ENCODE measurements at regions not wholly inside any gene's neighbourhood (a gene's known extent, or its start where the extent isn't known, plus 50 kb on each side); places are given as distances from the start of the nearest gene placed in this dataset.

GRCh38 chr5:57955511-57955910 lies 472.9 kb upstream of the ACTBL2 start:
- ChIA-PET CTCF (interaction anchor here (0.6 kb wide), 1 partner anchor 112 kb away, joined by 3 read pairs; no protein-coding TSS in a partner anchor), POLR2A (no interaction called here)
- Mint-ChIP-seq H3K27me3 (peaks cover 2% of the 10 kb centered on the region), H3K4me1 (ENCODE audit: low read depth) (no peaks in the 10 kb centered on the region), H3K4me3 (no peak overlapping the region), H3K27ac (no peak overlapping the region), H3K9me3 (no peaks in the 10 kb centered on the region), H3K36me3 (ENCODE audit: low read depth) (no peaks in the 10 kb centered on the region)
- TF ChIP-seq CTCF (IDR thresholded peaks at IDR 0.05) = no peak
- ATAC-seq (no peak), DNase-seq (no peak)
- intact Hi-C loops (cut with micrococcal nuclease) = no loop called here

- POLR2A ChIA-PET = no interaction called here
- Mint-ChIP-seq H3K9me3 (no peaks in the 10 kb centered on the region), H3K36me3 (ENCODE audit: low read depth) (no peaks in the 10 kb centered on the region), H3K4me3 (no peak overlapping the region), H3K27ac (no peak overlapping the region), H3K27me3 (peaks cover 3% of the 10 kb centered on the region), H3K4me1 (ENCODE audit: low read depth) (no peaks in the 10 kb centered on the region)
- DNase-seq (no peak), ATAC-seq (no peak)
- intact Hi-C loops (cut with micrococcal nuclease) = no loop called here
- no peak for TF ChIP-seq CTCF (IDR thresholded peaks at IDR 0.05)
- CTCF ChIA-PET = no interaction called here
Observed at GRCh38 chr5:57953792-57954191, 471.2 kb upstream of the ACTBL2 start.

DNA sequence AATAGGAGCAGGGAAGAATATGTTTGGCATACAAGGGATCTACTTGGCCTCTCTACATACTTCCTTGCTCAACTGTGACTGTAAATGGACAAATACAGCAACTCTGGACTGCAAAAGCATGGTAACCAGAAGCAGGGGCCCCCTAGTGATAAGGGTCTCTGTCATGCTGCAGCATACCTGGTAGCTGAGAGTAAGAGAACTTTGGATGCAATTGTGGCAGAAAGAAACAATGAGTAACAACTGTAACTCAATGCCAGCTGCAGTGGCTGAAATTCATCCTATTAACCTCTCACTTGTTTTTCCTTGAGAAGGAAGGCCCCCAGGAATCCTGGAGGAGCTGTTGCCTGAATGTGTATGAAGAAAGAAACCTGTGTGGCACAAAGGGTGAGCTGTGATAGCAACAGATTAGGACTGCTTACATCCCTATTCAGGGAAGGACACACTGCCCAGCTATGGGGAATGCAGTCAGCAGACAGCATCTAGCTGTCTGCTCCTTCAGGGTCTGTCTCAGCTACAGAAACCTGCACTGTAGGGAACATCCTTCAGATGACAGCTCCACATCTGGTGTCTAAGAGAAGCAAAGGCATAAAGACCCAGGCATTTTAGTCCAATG lies 468.1 kb upstream of the ACTBL2 start:
- no peaks in the 10 kb centered on the region for H3K36me3 Mint-ChIP-seq (ENCODE audit: low read depth)
- ChIA-PET CTCF (interaction anchor here (1.8 kb wide), 1 partner anchor 12 kb away, joined by 5 read pairs; no protein-coding TSS in a partner anchor), POLR2A (interaction anchor here (0.6 kb wide), 1 partner anchor 419 kb away, joined by 4 read pairs; no protein-coding TSS in a partner anchor)
- no peaks in the 10 kb centered on the region for H3K4me1 Mint-ChIP-seq (ENCODE audit: low read depth)
- DNase-seq = no peak
- H3K9me3 Mint-ChIP-seq = no peaks in the 10 kb centered on the region
- peaks cover 2% of the 10 kb centered on the region for H3K27me3 Mint-ChIP-seq
- TF ChIP-seq CTCF (IDR thresholded peaks at IDR 0.05) = no peak
- H3K4me3 Mint-ChIP-seq = no peak overlapping the region
- no peak overlapping the region for H3K27ac Mint-ChIP-seq
- no peak for ATAC-seq
- intact Hi-C loops (cut with micrococcal nuclease) = no loop called here

DNA sequence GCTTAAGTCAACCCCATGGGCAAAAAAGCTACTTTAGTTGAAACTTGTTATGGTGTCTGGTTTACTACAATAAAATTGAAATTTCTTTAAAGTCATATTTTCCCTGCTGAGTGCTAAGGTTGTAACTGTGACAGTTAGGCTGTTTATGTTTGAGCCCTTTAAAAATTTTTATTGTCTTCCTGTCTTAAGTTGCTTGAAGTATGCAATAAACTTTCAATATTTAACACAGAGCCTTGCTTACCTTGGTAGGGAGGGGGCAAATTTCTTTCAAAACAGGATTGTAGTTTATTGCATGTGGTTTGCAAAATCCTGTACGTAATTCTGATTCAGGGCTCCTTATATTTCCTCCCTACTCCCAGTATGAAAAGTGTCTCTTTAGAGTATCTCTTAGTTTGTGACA lies 465.5 kb upstream of the ACTBL2 start:
- peaks cover 2% of the 10 kb centered on the region for H3K27me3 Mint-ChIP-seq
- no peaks in the 10 kb centered on the region for H3K4me1 Mint-ChIP-seq (ENCODE audit: low read depth)
- no peak overlapping the region for H3K4me3 Mint-ChIP-seq
- POLR2A ChIA-PET = no interaction called here
- DNase-seq (no peak), ATAC-seq (no peak)
- TF ChIP-seq CTCF (IDR thresholded peaks at IDR 0.05) = no peak
- no peak overlapping the region for H3K27ac Mint-ChIP-seq
- H3K36me3 Mint-ChIP-seq (ENCODE audit: low read depth) = no peaks in the 10 kb centered on the region
- no peaks in the 10 kb centered on the region for H3K9me3 Mint-ChIP-seq
- CTCF ChIA-PET = no interaction called here
- intact Hi-C loops (cut with micrococcal nuclease) = no loop called here

DNA sequence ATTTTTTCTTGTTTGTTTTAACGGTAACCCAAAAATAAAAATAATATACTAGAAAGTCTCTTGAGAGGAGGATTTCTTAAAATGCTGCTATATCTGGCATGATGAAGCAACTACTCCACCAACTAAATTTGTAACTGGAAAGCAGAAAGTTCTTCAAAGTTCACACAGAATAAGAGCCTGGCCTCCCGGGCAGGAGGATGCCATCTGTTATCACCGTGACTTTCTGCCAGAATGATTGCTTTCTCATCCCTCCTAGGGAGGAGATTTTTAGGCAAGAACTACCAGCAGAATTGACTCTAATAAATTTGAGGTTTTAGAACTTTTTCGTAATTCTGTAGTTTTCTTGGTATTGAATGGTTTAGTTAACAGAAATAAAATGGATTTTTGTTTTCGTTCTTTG lies 464.6 kb upstream of the ACTBL2 start:
- Mint-ChIP-seq H3K4me3 (no peak overlapping the region), H3K27me3 (peaks cover 2% of the 10 kb centered on the region), H3K4me1 (ENCODE audit: low read depth) (no peaks in the 10 kb centered on the region), H3K27ac (no peak overlapping the region), H3K36me3 (ENCODE audit: low read depth) (no peaks in the 10 kb centered on the region), H3K9me3 (no peaks in the 10 kb centered on the region)
- ChIA-PET CTCF (no interaction called here), POLR2A (no interaction called here)
- no peak for DNase-seq
- no peak for TF ChIP-seq CTCF (IDR thresholded peaks at IDR 0.05)
- intact Hi-C loops (cut with micrococcal nuclease) = no loop called here
- no peak for ATAC-seq
